Lung (tissue), 11 donors: ENCODE measurements at regions not wholly inside any gene's neighbourhood (a gene's known extent, or its start where the extent isn't known, plus 50 kb on each side); places are given as distances from the start of the nearest gene placed in this dataset.

ENCODE experiments used
- ATAC-seq: fragments of 200-7000 bp; cut with Tn5 transposase; one replicate; pipeline ENCODE4 v1.9.1; 2020; ENCODE audit warnings: moderate number of reproducible peaks; ENCODE audit not compliant: insufficient read depth, low FRiP score
- DNase-seq, 3 donors: peaks; one replicate each; pipeline ENCODE4 v3.0.0-alpha.2; 2013 to 2017
- H3K27ac ChIP-seq, 2 donors: one replicate each; pipeline ENCODE4 v1.5.1; 2013; ENCODE audit warnings: mild to moderate bottlenecking in 2 of 2, moderate library complexity in 2 of 2, control low read depth in 1 of 2, inconsistent platforms in 1 of 2, low read depth in 1 of 2, low read length in 1 of 2
- H3K27me3 ChIP-seq, 3 donors: one replicate each; pipeline ENCODE4 v1.5.1; 2013; ENCODE audit warnings: low read length in 2 of 3; ENCODE audit not compliant: control insufficient read depth in 3 of 3, insufficient read depth in 3 of 3
- H3K36me3 ChIP-seq, 4 donors: one replicate each; pipeline ENCODE4 v1.5.1; 2013; ENCODE audit warnings: low read length in 4 of 4, mild to moderate bottlenecking in 1 of 4, moderate library complexity in 1 of 4; ENCODE audit not compliant: control insufficient read depth in 4 of 4, insufficient read depth in 4 of 4
- H3K4me1 ChIP-seq, 5 donors: one replicate each; pipeline ENCODE4 v1.5.1; 2013; ENCODE audit warnings: low read length in 5 of 5, mild to moderate bottlenecking in 2 of 5, moderate library complexity in 1 of 5; ENCODE audit not compliant: control insufficient read depth in 5 of 5, insufficient read depth in 5 of 5
- H3K4me3 ChIP-seq: one replicate; pipeline ENCODE4 v1.5.1; 2013; ENCODE audit warnings: mild to moderate bottlenecking, control low read depth, moderate library complexity
- H3K9ac ChIP-seq, 2 donors: one replicate each; pipeline ENCODE4 v1.5.1; 2013; ENCODE audit warnings: low read length in 2 of 2, control low read depth in 1 of 2; ENCODE audit not compliant: insufficient read depth in 1 of 2
- H3K9me3 ChIP-seq, 4 donors: one replicate each; pipeline ENCODE4 v1.5.1; 2013; ENCODE audit warnings: low read length in 3 of 4, mild to moderate bottlenecking in 1 of 4, moderate library complexity in 1 of 4; ENCODE audit not compliant: control insufficient read depth in 4 of 4, insufficient read depth in 3 of 4
- whole genome bisulfite sequencing, 2 donors: extraction: QIAGEN DNeasy Blood & Tissue Kit; methylation state at CpG; one replicate each; pipeline ENCODE4 v1.1.7; 2013; 5-methylcytosine and 5-hydroxymethylcytosine counted together
- TF ChIP-seq, protein P1 (sequence below): IDR thresholded peaks from 2 replicates; pipeline ENCODE4 v1.5.1; 2012; ENCODE audit warnings: mild to moderate bottlenecking; ENCODE audit errors: control extremely low read depth, extremely low read depth
- donor health status: control.
- donor health status: control.
- donor health status: Bipolar disorder and iron deficiency.
- donor health status: healthy.
- donor health status: DM: yes; HTN: yes; CAD: no.

DNA sequence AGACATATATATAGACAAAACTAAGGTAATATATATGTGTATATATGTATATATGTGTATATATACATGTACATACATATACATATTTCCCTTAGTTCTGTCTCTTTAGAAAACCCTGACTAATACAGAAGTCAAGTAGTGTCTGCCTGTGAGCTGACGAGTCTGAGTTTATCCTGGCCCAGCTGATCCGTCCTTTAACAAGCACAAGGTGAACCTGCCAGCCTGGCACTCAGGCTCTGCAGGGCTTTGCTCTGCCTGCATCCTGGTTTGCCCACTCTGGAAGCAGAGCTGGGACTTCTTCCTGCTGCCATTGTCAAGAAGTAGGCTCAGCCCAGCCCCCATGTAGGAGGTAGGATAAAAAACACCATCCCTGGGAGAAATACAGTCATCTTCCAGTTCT is 388.0 kb downstream of the ICE1 start:
- DNase-seq: no peak
- H3K9me3 ChIP-seq: no peaks in the 10 kb centered on the region
- 61 to 81% methylated on average over 2 of the region's 2 CpGs for WGBS, 2 donors
- no peaks in the 10 kb centered on the region for H3K4me1 ChIP-seq
- no peak overlapping the region for H3K27ac ChIP-seq
- no peaks in the 10 kb centered on the region for H3K36me3 ChIP-seq
- H3K9ac ChIP-seq: no peak overlapping the region
- H3K4me3 ChIP-seq: no peak overlapping the region
- H3K27me3 ChIP-seq: no peaks in the 10 kb centered on the region
- TF ChIP-seq, protein P1, sequence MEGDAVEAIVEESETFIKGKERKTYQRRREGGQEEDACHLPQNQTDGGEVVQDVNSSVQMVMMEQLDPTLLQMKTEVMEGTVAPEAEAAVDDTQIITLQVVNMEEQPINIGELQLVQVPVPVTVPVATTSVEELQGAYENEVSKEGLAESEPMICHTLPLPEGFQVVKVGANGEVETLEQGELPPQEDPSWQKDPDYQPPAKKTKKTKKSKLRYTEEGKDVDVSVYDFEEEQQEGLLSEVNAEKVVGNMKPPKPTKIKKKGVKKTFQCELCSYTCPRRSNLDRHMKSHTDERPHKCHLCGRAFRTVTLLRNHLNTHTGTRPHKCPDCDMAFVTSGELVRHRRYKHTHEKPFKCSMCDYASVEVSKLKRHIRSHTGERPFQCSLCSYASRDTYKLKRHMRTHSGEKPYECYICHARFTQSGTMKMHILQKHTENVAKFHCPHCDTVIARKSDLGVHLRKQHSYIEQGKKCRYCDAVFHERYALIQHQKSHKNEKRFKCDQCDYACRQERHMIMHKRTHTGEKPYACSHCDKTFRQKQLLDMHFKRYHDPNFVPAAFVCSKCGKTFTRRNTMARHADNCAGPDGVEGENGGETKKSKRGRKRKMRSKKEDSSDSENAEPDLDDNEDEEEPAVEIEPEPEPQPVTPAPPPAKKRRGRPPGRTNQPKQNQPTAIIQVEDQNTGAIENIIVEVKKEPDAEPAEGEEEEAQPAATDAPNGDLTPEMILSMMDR: no peak
- no peak for ATAC-seq

DNA sequence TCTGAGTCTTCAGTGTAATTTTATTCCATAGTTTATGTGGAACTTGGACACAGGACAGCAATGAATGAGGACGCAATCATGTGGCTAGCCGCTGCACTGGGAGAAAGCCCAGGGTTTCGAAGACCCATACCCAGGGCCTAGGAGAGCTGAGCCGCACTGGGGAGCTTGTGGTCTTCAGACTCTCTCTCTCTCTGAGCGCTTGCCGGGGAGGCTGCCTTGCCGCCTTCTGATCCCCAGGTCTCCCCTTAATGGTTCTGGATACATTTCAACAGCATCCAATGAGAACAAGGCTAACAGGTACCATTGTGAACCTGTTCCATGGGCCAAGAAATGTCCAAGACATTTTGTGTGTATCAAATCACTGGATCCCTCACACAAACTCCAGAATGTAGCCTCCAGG is 383.4 kb downstream of the ICE1 start:
- TF ChIP-seq, protein P1: no peak
- no peaks in the 10 kb centered on the region for H3K27me3 ChIP-seq
- H3K4me3 ChIP-seq: no peak overlapping the region
- DNase-seq (no peak), ATAC-seq (no peak)
- no peaks in the 10 kb centered on the region for H3K9me3 ChIP-seq
- H3K27ac ChIP-seq: no peak overlapping the region
- H3K4me1 ChIP-seq: no peaks in the 10 kb centered on the region
- H3K9ac ChIP-seq: no peak overlapping the region
- 94 to 97% methylated on average over 7 of the region's 7 CpGs for WGBS, 2 donors
- H3K36me3 ChIP-seq: no peaks in the 10 kb centered on the region

DNA sequence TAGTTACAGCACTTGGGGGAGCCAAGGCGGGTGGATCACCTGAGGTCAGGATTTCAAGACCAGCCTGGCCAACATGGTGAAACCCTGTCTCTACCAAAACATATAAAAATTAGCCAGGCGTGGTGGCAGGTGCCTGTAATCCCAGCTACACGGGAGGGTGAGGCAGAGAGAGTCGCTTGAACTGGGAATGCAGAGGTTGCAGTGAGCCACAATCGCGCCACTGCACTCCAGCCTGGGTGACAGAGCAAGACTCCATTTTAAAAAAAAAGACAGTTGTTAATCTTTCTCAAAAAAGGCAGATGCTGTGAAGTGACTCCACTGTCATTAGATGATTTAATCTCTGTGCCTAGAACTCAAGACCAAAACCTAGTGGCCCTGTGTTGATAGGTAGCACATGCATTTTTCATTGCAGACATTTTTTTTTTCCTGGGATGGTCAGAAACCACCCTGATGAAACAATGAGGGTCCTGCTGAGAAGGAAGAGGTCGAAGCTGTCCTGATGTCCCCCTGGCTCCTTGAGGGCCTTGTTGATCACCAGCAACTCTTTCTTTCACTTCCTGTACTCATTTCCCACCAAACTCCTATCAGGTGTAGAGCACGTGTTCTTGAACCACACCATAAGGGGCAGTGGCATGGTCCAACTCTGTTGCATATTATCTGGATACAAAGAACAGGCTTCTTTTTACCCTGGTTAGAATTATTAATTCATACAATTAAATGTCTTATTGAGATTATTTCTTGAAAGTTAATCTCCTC is 382.2 kb downstream of the ICE1 start:
- TF ChIP-seq, protein P1: no peak
- Histone ChIP-seq H3K4me3 (no peak overlapping the region), H3K9me3 (no peaks in the 10 kb centered on the region), H3K9ac (no peak overlapping the region), H3K4me1 (no peaks in the 10 kb centered on the region), H3K36me3 (no peaks in the 10 kb centered on the region), H3K27me3 (no peaks in the 10 kb centered on the region), H3K27ac (no peak overlapping the region)
- ATAC-seq (no peak), DNase-seq (no peak)
- WGBS, 2 donors: 84 to 89% methylated on average over 8 of the region's 8 CpGs
